Gastroesophageal sphincter (tissue), 4 donors: ENCODE measurements at regions not wholly inside any gene's neighbourhood (a gene's known extent, or its start where the extent isn't known, plus 50 kb on each side); places are given as distances from the start of the nearest gene placed in this dataset.

Source experiments
- ATAC-seq: fragments of 150-250 bp; one replicate; pipeline ENCODE4 v1.9.1; 2016; ENCODE audit warnings: mild to moderate bottlenecking, moderate library complexity
- H3K27ac ChIP-seq, 4 donors: fragments of 200-600 bp; sonication (generic) in 3 of 4; 1 replicate in 3 of 4; 2 replicates in 1 of 4; pipeline ENCODE4 v1.5.1; 2016 to 2019
- H3K27me3 ChIP-seq: fragments of 200-600 bp; sonication (generic); one replicate; pipeline ENCODE4 v1.5.1; 2019
- H3K36me3 ChIP-seq, 2 donors: fragments of 200-600 bp; sonication (generic); one replicate each; pipeline ENCODE4 v1.5.1; 2019; ENCODE audit warnings: control low read depth in 1 of 2
- H3K4me1 ChIP-seq, 3 donors: fragments of 200-600 bp; sonication (generic); 1 replicate in 2 of 3; 2 replicates in 1 of 3; pipeline ENCODE4 v1.5.1; 2016 to 2019; ENCODE audit warnings: control low read depth in 2 of 3
- H3K4me3 ChIP-seq, 2 donors: fragments of 200-600 bp; sonication (generic); one replicate each; pipeline ENCODE4 v1.5.1; 2019; ENCODE audit warnings: mild to moderate bottlenecking in 1 of 2, moderate library complexity in 1 of 2
- H3K9me3 ChIP-seq, 3 donors: fragments of 200-600 bp; sonication (generic); one replicate each; pipeline ENCODE4 v1.5.1; 2017 to 2019; ENCODE audit warnings: control low read depth in 2 of 3
- EP300 ChIP-seq: sonication (generic); formaldehyde crosslinking; IDR thresholded peaks from one replicate; pipeline ENCODE4 v1.6.1; 2017; ENCODE audit warnings: antibody characterized with exemption, mild to moderate bottlenecking
- POLR2A ChIP-seq, 2 donors: fragments of 450-650 bp; IDR thresholded peaks; one replicate each; pipeline ENCODE4 v1.6.1; 2017; ENCODE audit warnings: antibody characterized with exemption in 2 of 2, mild to moderate bottlenecking in 2 of 2, moderate library complexity in 1 of 2
- POLR2AphosphoS5 ChIP-seq: sonication (generic); formaldehyde crosslinking; IDR thresholded peaks from one replicate; pipeline ENCODE4 v1.6.1; 2017; ENCODE audit warnings: antibody characterized with exemption
- WGBS, 2 donors: methylation state at CpG; one replicate each; pipeline ENCODE4 v1.1.5; 2018; ENCODE audit warnings: low coverage in 1 of 2; 5-methylcytosine and 5-hydroxymethylcytosine counted together
- TF ChIP-seq, protein P1 (sequence below), 4 experiments: fragments of 200-600 bp in 2 of 4; fragments of 450-650 bp in 2 of 4; sonication (generic) in 1 of 4; IDR thresholded peaks; one replicate each; pipeline ENCODE4 v1.5.1; 2017 to 2019; ENCODE audit warnings: antibody characterized with exemption in 4 of 4, mild to moderate bottlenecking in 2 of 4, moderate library complexity in 2 of 4

DNA sequence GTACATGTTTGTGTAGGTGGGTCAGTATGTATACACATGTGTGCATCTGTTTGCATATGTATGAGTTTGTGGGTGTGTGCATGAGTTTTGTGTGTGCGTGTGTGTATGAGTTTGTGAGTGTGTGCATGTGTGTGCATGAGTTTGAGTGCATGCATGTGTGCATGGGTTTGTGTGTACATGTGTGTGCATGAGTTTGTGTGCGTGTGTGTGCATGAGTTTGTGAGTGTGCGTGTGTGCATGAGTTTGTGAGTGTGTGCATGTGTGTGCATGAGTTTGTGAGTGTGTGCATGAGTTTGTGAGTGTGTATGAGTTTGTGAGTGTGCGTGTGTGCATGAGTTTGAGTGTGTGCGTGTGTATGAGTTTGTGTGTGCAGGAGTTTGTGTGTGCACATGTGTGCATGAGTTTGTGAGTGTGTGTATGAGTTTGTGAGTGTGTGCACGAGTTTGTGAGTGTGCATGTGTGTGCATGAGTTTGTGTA lies 61.5 kb downstream of the FZD10 start:
- Histone ChIP-seq H3K4me1 (no peaks in the 10 kb centered on the region), H3K9me3 (peaks cover 0 to 10% (median 0%) of the 10 kb centered on the region in 3 donors), H3K27ac (no peak overlapping the region), H3K4me3 (no peak overlapping the region), H3K36me3 (no peaks in the 10 kb centered on the region), H3K27me3 (peaks cover 77% of the 10 kb centered on the region)
- 89 to 94% methylated on average over 6 of the region's 6 CpGs for WGBS, 2 donors
- no peak for TF ChIP-seq POLR2AphosphoS5
- TF ChIP-seq POLR2A (IDR thresholded peaks at IDR 0.05), result no peak
- no peak for TF ChIP-seq EP300
- TF ChIP-seq, protein P1, sequence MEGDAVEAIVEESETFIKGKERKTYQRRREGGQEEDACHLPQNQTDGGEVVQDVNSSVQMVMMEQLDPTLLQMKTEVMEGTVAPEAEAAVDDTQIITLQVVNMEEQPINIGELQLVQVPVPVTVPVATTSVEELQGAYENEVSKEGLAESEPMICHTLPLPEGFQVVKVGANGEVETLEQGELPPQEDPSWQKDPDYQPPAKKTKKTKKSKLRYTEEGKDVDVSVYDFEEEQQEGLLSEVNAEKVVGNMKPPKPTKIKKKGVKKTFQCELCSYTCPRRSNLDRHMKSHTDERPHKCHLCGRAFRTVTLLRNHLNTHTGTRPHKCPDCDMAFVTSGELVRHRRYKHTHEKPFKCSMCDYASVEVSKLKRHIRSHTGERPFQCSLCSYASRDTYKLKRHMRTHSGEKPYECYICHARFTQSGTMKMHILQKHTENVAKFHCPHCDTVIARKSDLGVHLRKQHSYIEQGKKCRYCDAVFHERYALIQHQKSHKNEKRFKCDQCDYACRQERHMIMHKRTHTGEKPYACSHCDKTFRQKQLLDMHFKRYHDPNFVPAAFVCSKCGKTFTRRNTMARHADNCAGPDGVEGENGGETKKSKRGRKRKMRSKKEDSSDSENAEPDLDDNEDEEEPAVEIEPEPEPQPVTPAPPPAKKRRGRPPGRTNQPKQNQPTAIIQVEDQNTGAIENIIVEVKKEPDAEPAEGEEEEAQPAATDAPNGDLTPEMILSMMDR (IDR thresholded peaks at IDR 0.05), result no peak
- no peak for ATAC-seq

DNA sequence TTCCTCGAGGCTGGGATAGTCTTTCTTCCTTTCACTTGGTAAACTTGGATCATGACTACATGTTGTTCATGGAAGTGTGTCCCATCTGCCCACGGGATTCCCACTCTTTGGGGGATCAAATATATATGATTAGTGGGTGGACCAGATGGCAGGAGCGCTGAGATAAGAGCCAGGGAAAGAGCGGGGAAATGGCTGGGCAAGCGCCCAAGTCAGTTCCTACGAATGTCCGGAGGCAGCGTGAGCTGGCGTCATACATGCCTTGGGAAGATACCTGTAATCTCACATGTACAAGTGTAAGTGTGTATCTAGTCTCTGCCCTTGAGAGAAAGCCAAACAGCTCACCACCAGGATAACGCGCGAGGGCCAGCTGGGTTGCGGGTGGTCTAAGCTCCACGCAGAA lies 62.3 kb downstream of the FZD10 start:
- Histone ChIP-seq H3K27me3 (peaks cover 69% of the 10 kb centered on the region), H3K9me3 (peaks cover 0 to 18% (median 0%) of the 10 kb centered on the region in 3 donors), H3K4me3 (no peak overlapping the region), H3K27ac (no peak overlapping the region), H3K36me3 (no peaks in the 10 kb centered on the region), H3K4me1 (no peaks in the 10 kb centered on the region)
- TF ChIP-seq POLR2AphosphoS5, result no peak
- no peak for TF ChIP-seq POLR2A (IDR thresholded peaks at IDR 0.05)
- TF ChIP-seq, protein P1 (IDR thresholded peaks at IDR 0.05), result no peak
- no peak for TF ChIP-seq EP300
- 74 to 100% methylated on average over 1 to 11 of the region's 14 CpGs for WGBS, 2 donors
- no peak for ATAC-seq

DNA sequence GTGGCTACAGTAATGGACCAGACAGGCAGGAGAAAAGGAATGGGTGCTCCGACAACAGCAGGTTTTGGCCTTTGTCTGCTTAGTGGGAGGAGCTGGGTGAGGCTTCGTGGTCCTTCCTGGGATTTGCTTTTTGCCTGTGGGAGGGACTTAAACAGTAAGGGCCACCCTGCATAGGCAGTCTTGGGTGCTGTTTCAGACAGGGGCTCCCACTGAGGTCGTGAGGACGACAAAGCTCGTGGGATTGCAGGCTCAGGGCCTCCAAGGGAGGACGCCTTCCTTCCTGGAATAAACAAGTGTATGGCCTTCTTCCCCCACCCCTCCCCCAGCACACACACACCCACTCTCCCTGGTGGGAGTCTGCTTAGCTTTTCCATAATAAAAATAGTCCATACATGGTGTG lies 63.1 kb downstream of the FZD10 start:
- 65 to 83% methylated on average over 2 to 4 of the region's 6 CpGs for WGBS, 2 donors

DNA sequence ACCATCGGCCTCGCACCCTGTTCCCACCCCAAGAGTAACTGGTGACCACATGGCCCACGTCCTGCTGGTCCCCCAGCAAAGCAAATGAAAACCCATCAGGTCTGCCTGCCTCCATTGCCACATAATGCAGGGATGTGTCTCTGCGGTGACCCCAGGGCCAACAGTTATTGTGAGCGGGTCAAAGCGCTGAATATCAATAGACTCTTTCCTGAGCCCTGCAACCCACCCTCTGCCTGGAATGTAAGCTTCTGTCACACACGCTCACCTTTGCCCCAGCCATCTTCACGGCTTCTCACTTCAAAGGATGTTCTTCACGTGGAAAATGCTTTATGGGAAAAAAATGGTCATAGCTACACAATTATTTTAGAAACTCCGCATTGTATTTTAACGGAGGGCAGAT lies 63.9 kb downstream of the FZD10 start:
- H3K4me3 ChIP-seq, result no peak overlapping the region
- H3K27ac ChIP-seq, result no peak overlapping the region
- WGBS, 2 donors, result 34 to 62% methylated on average over 5 to 7 of the region's 11 CpGs
- no peaks in the 10 kb centered on the region for H3K36me3 ChIP-seq
- TF ChIP-seq POLR2AphosphoS5 (no peak), POLR2A (IDR thresholded peaks at IDR 0.05) (no peak), EP300 (no peak)
- TF ChIP-seq, protein P1 (IDR thresholded peaks at IDR 0.05), result no peak
- no peak for ATAC-seq
- H3K27me3 ChIP-seq, result peaks cover 57% of the 10 kb centered on the region
- no peaks in the 10 kb centered on the region for H3K4me1 ChIP-seq
- peaks cover 0 to 28% (median 0%) of the 10 kb centered on the region in 3 donors for H3K9me3 ChIP-seq

More for the DNA sequence above, 63.1 kb downstream of the FZD10 start:
- Histone ChIP-seq H3K4me1 (no peaks in the 10 kb centered on the region), H3K9me3 (peaks cover 0 to 21% (median 0%) of the 10 kb centered on the region in 3 donors), H3K36me3 (no peaks in the 10 kb centered on the region), H3K27ac (no peak overlapping the region), H3K4me3 (no peak overlapping the region), H3K27me3 (peaks cover 62% of the 10 kb centered on the region)
- TF ChIP-seq, protein P1 (IDR thresholded peaks at IDR 0.05), result no peak
- TF ChIP-seq EP300 (no peak), POLR2AphosphoS5 (no peak), POLR2A (IDR thresholded peaks at IDR 0.05) (no peak)
- no peak for ATAC-seq

DNA sequence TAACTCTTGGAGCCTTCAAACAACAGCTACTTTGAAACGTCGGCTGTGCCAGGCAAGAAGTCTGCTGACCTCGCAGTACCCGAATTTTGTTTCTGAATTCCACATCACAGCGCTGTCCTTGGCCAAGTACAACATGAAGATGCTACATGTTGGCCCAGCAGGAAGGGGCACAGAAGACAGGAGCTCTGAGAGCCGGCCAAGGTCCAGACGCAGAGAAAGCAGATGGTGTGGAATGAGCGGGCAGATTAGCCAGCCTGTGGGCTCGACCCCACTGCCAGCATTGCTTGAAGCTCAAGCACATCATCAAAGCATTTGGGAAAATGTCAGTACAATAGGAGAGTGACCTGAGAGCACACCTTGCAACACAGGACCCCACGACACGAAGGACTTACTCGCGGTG lies 64.5 kb downstream of the FZD10 start:
- Histone ChIP-seq H3K36me3 (no peaks in the 10 kb centered on the region), H3K4me1 (no peaks in the 10 kb centered on the region), H3K4me3 (no peak overlapping the region), H3K9me3 (peaks cover 0 to 34% (median 0%) of the 10 kb centered on the region in 3 donors), H3K27ac (no peak overlapping the region), H3K27me3 (peaks cover 53% of the 10 kb centered on the region)
- ATAC-seq, result no peak
- TF ChIP-seq POLR2A (IDR thresholded peaks at IDR 0.05), result no peak
- TF ChIP-seq, protein P1 (IDR thresholded peaks at IDR 0.05), result no peak
- WGBS, 2 donors, result 61 to 86% methylated on average over 5 to 12 of the region's 13 CpGs
